HT-29 (cell line): ENCODE measurements at regions not wholly inside any gene's neighbourhood (a gene's known extent, or its start where the extent isn't known, plus 50 kb on each side); places are given as distances from the start of the nearest gene placed in this dataset.

Experiments
- DNase-seq: peaks from one replicate; pipeline ENCODE4 v3.0.0-alpha.2; 2015; ENCODE audit warnings: low spot score

GRCh38 chr12:60335745-60336144, 739.9 kb downstream of the SLC16A7 start:
- DNase-seq, result peak; percentile 41

GRCh38 chr12:60337839-60338549, 742.2 kb downstream of the SLC16A7 start:
- DNase-seq, result no peak

GRCh38 chr12:60345442-60345841, 749.6 kb downstream of the SLC16A7 start:
- DNase-seq, result peak; percentile 26

- no peak for DNase-seq
These were observed 753.6 kb downstream of the SLC16A7 start for GRCh38 chr12:60349232-60349978.

GRCh38 chr12:60387356-60387755, 791.5 kb downstream of the SLC16A7 start:
- DNase-seq, result no peak

- no peak for DNase-seq
These were observed 795.2 kb downstream of the SLC16A7 start for GRCh38 chr12:60391051-60391450.

GRCh38 chr12:60391791-60392190, 796.0 kb downstream of the SLC16A7 start:
- DNase-seq, result no peak

GRCh38 chr12:60393093-60393492, 797.3 kb downstream of the SLC16A7 start:
- DNase-seq, result no peak

GRCh38 chr12:60394665-60395064, 798.8 kb downstream of the SLC16A7 start:
- DNase-seq, result peak; percentile 39

GRCh38 chr12:60398547-60398946, 802.7 kb downstream of the SLC16A7 start:
- no peak for DNase-seq

- no peak for DNase-seq
These were observed 803.2 kb downstream of the SLC16A7 start for GRCh38 chr12:60399064-60399463.

- no peak for DNase-seq
These were observed 807.2 kb downstream of the SLC16A7 start for GRCh38 chr12:60402996-60403395.

- DNase-seq, result no peak
These were observed 819.5 kb downstream of the SLC16A7 start for GRCh38 chr12:60415351-60415750.

- no peak for DNase-seq
These were observed 824.2 kb downstream of the SLC16A7 start for GRCh38 chr12:60419986-60420385.

GRCh38 chr12:60421741-60422140, 825.9 kb downstream of the SLC16A7 start:
- DNase-seq, result no peak

- DNase-seq, result no peak
These were observed 841.5 kb downstream of the SLC16A7 start for GRCh38 chr12:60437297-60437696.

GRCh38 chr12:60441577-60441976, 845.7 kb downstream of the SLC16A7 start:
- no peak for DNase-seq

- peak; percentile 34 for DNase-seq
These were observed 855.6 kb downstream of the SLC16A7 start for GRCh38 chr12:60451457-60451856.

- DNase-seq, result no peak
These were observed 869.2 kb downstream of the SLC16A7 start for GRCh38 chr12:60465060-60465459.

- DNase-seq, result no peak
These were observed 872.7 kb downstream of the SLC16A7 start for GRCh38 chr12:60468546-60468945.

GRCh38 chr12:60475825-60476224, 880.0 kb downstream of the SLC16A7 start:
- no peak for DNase-seq

- no peak for DNase-seq
These were observed 891.5 kb downstream of the SLC16A7 start for GRCh38 chr12:60487284-60487683.

- no peak for DNase-seq
These were observed 893.2 kb downstream of the SLC16A7 start for GRCh38 chr12:60489071-60489470.
